ENCODE measurements at regions not wholly inside any gene's neighbourhood (a gene's known extent, or its start where the extent isn't known, plus 50 kb on each side); places are given as distances from the start of the nearest gene placed in this dataset.
A peak's percentile ranks its signal among the peaks of the same experiment; 100 is the strongest.

- TF ChIP-seq CTCF (IDR thresholded peaks at IDR 0.05) = no peak
- TF ChIP-seq POLR2A (IDR thresholded peaks at IDR 0.05) = no peak
- TF ChIP-seq EP300 (IDR thresholded peaks at IDR 0.05) = peak in 1 of 2 donors; percentile 74
These were observed 349.1 kb upstream of the DDX53 start for GRCh38 chrX:22650691-22651090.

Data from tibial nerve (tissue), 4 donors.